K562 (cell line): ENCODE measurements at regions not wholly inside any gene's neighbourhood (a gene's known extent, or its start where the extent isn't known, plus 50 kb on each side); places are given as distances from the start of the nearest gene placed in this dataset.

Experiments
- CEBPZ ChIP-seq: fragments of 150-350 bp; IDR thresholded peaks from 2 replicates; pipeline ENCODE4 v1.6.1; 2014; ENCODE audit warnings: low read depth, mild to moderate bottlenecking, low read length, borderline replicate concordance
- CREB1 ChIP-seq, 2 experiments: sonication (generic) in 1 of 2; formaldehyde crosslinking in 1 of 2; IDR thresholded peaks; 2 replicates each; pipeline versions ENCODE4 v1.6.1 to v1.8.0; 2012 to 2022; ENCODE audit warnings: inconsistent platforms in 1 of 2, mild to moderate bottlenecking in 1 of 2, missing genetic modification reagents in 1 of 2, moderate library complexity in 1 of 2
- CTCF ChIP-seq, 3 experiments: IDR thresholded peaks in 2 of 3; conservative IDR thresholded peaks in 1 of 3; 2 replicates each; pipeline ENCODE4 v1.5.1; 2011 to 2012; ENCODE audit warnings: low read length in 3 of 3, mild to moderate bottlenecking in 3 of 3, control low read depth in 2 of 3, improper control_type of control experiment in 1 of 3, inconsistent platforms in 1 of 3, low read depth in 1 of 3, mixed read lengths in 1 of 3, moderate library complexity in 1 of 3; ENCODE audit not compliant: insufficient read depth in 2 of 3
- POLR2A ChIP-seq: fragments of 450-650 bp; conservative IDR thresholded peaks from 2 replicates; pipeline ENCODE4 v1.6.1; 2016

- TF ChIP-seq CEBPZ (no peak), CREB1 (IDR thresholded peaks at IDR 0.05) (no peak), CREB1 (CRISPR knock-in tag; IDR thresholded peaks at IDR 0.05) (no peak), CTCF (IDR thresholded peaks at IDR 0.05 in 2 of 3, conservative IDR thresholded peaks at IDR 0.05 in 1 of 3; ENCODE audit: insufficient read depth in 2 of 3, low read depth in 1 of 3, low read length in 3 of 3) (no peak), POLR2A (no peak)
Observed at GRCh38 chr19:32122258-32122657, 223.2 kb upstream of the ZNF507 start.
